Left hindlimb (tissue), 1 donor: ENCODE measurements at regions not wholly inside any gene's neighbourhood (a gene's known extent, or its start where the extent isn't known, plus 50 kb on each side); places are given as distances from the start of the nearest gene placed in this dataset.
"Not testable (repeated sequence)": the region's sequence is repeated elsewhere in the genome, so short reads cannot be mapped to it uniquely, and the experiment has no call there.

Experiments used
- DNase-seq: peaks from one replicate; pipeline ENCODE4 v3.0.0-alpha.2; 2018

DNA sequence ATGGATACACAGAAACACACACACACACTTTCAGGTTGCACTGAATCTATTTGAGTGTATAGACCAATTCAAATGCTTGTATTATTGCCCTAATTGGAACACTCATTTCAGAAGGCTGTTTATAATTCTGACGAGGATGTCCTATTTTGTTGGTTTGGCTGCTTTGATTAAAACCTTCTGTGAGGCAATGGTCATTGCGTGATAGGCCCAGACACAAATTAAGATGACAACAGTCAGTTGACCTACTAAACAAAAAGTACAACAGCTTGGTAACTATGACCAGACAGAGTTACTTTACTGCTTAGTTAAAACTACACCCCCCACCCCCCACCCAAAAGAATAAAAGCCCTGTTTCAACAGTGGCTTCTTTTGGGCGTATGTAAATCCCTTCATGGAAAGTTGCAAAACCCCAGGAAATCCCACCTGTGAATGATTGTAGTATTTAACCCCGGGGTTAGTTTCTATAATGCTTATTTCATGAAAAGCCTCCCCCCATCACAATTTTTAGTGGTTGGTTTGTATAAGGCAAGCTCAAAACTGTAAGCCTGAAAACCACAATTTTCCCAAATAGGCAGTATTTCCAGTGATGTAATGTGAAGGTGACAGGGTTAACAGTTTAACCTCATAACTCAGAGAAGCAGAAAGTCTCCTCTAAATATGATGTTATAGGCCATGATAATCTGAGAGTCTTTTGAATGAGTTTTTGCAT is 340.8 kb downstream of the FGF10 start:
- no peak for DNase-seq

DNA sequence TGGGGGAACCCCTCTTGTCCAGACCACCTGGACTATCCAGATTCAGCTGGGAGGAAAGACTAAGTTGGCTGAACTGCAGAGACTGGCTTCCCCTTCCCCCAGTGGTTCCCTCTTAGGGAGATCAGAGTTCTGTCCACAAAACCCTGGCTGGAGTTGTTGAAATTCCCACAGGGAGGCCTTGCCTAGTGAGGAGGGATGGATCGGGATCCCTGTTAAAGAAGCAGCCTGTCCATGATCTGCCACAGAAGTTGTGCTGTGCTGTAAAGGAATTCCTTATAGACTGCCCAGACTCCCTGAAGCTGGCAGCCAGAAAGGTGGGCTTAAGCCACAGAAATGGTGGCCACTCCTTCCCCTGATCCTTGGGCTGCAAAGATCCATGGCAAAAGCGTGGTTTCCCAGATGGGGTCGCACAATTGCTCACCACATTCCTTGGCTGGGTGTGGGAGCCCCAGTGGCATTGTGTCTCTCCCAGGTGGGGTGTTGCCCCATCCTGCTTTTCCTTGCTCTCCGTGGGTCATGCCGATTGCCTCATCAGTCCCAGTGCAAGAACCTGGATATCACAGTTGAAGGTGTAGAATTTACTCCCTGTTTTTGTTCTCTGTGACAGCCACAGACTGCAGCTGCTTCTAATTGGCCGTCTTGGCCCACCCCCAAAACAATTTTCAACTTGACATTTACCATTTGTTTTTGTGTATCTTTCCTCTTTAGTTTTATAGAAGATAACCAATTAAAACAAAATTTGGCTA is 342.4 kb downstream of the FGF10 start:
- no peak for DNase-seq

GRCh38 chr5:44044549-44044948 is 344.7 kb downstream of the FGF10 start:
- not testable (repeated sequence) for DNase-seq

GRCh38 chr5:44028226-44028625 is 361.0 kb downstream of the FGF10 start:
- DNase-seq, result no peak

GRCh38 chr5:44022622-44023021 is 366.6 kb downstream of the FGF10 start:
- no peak for DNase-seq

DNA sequence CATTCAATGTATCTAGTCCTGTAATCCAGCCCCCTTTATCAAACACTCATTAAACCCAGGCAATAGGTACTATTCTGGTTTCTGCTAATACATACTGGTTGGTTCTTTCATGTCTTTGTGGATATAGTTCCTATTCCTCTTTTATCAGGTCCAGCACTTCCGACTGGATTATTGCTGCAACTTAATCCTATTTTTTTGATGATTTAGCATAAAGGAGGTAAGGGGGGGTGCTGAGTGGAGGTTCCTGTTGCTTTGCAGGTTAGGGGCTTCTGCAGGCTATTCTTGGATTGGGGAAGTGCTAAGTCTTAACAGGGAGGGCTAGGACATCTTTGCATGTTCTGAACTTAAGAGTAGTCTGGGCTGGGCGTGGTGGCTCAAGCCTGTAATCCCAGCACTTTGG is 377.7 kb downstream of the FGF10 start:
- DNase-seq, result no peak

- DNase-seq, result no peak
Observed at GRCh38 chr5:44002381-44002901, 386.8 kb downstream of the FGF10 start.

GRCh38 chr5:44001675-44002380 is 387.4 kb downstream of the FGF10 start:
- no peak for DNase-seq

- DNase-seq, result no peak
Observed at GRCh38 chr5:44001236-44001635, 388.0 kb downstream of the FGF10 start.

- DNase-seq, result no peak
Observed at GRCh38 chr5:43997647-43998272, 391.5 kb downstream of the FGF10 start.

GRCh38 chr5:43996221-43996620 is 393.0 kb downstream of the FGF10 start:
- DNase-seq, result no peak

GRCh38 chr5:43994352-43994708 is 391.4 kb downstream of the NNT start:
- no peak for DNase-seq

- no peak for DNase-seq
Observed at GRCh38 chr5:43993634-43994351, 390.8 kb downstream of the NNT start.

DNA sequence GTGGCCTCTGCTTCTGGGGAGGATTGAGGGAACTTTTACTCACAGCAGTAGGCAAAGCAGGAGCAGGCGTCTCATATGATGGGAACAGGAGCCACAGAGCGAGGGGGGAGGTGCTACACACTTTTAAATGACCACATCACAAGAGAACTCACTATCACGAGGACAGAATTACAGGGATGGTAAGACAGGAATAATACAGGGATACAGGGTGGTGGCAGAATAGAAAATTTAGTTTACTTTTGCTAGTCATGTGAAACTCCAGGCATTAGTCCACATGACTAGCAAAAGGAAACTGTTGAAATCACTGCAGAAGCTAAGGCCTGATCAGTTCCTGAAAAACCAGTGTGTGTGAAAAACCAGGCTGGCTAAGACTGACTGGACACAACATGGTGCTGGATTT is 382.4 kb downstream of the NNT start:
- no peak for DNase-seq

GRCh38 chr5:43981556-43981955 is 378.6 kb downstream of the NNT start:
- no peak for DNase-seq

DNA sequence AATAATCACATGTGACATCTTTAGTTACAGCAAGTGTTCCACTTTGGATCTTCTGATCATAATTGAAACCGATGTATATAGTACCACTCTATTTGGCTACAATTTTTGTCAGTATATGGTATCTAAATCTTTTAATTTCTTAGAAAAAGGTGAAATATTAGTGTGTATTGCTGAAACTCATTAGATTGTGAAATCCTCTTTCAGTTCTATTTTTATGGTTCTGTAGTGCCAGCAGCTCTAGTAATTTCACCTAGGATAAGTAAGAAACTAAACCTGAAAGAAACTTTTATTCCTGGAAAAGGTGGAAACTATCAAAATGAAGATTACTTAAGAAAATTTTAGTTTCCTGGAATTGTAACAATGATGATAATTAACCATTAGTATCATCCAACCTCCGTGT is 370.9 kb downstream of the NNT start:
- no peak for DNase-seq

DNA sequence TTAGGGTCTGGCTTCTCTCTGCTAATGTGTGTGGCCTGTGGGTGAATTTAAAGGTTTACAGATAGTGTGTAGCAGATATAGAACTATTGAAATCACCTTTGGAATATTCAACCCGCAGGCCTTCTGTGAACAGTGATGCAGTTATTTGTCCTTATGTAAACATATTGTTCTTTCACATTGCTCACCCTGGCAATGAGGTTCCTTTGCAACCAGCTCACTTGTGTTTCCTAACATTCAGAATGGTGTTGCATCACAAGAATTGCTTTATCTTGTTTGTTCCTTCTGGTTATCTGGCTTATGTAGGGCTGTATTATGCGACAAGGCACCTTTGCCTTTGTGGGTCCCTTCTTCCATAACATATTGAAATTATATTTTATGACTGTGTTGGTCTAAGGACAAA is 370.3 kb downstream of the NNT start:
- no peak for DNase-seq

DNA sequence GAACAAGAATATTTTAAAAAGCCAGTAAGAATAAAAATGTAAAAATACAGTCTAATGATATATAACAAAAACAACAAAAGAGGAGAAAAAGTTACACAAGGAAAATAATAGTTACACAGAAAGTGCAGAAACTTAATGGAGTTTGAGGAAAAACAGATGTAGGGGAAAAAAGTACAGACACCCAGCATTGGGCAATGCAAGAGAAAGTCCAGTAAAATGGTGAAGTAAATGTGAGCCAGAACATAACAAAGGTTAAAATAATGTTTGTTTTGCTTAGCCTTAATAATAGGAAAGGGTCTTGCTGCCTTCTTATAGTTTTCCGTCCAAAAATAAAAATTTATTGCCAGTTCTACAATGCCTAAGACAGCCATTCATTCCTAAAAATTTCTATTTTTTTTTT is 364.2 kb downstream of the NNT start:
- DNase-seq, result no peak

GRCh38 chr5:43959144-43959543 is 356.2 kb downstream of the NNT start:
- no peak for DNase-seq

DNA sequence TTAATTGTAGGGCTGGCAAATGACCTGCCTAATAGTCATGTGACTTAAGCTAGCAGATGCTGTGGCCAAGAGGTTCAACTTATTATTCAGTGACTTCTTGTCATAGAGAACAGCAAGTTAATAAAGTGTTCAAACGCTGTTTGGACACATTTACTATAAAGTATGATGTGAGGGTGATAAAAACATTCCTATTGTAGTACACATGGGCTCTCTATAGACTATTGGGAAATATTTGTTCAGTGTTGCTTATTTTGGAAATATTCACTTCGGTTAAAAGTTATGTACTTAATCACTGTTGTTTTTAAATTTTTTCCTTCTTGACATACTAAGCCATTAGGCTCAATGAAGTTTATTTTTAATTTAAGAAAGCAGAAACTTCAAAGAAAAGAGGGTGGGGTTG is 345.0 kb downstream of the NNT start:
- no peak for DNase-seq

GRCh38 chr5:43941806-43942205 is 338.8 kb downstream of the NNT start:
- DNase-seq, result no peak

- DNase-seq, result no peak
Observed at GRCh38 chr5:43940562-43940961, 337.6 kb downstream of the NNT start.

GRCh38 chr5:43926923-43927322 is 323.9 kb downstream of the NNT start:
- no peak for DNase-seq
